WTC11 (cell line): ENCODE measurements at regions not wholly inside any gene's neighbourhood (a gene's known extent, or its start where the extent isn't known, plus 50 kb on each side); places are given as distances from the start of the nearest gene placed in this dataset.

Experiments used
- ATAC-seq: fragments of 200-7000 bp; cut with Tn5 transposase; 2 replicates; pipeline ENCODE4 v1.10.0; 2021; ENCODE audit warnings: mild to moderate bottlenecking, moderate library complexity
- CTCF ChIA-PET: fragments of 300-600 bp; sonication (Branson Sonifier 250); formaldehyde crosslinking; loops from one replicate; lab custom pipeline; 2021; ENCODE audit warnings: antibody characterized with exemption; lab: Charles Lee
- POLR2A ChIA-PET: fragments of 350-600 bp; sonication (Branson Sonifier 250); formaldehyde crosslinking; loops from one replicate; lab custom pipeline; 2021; ENCODE audit warnings: antibody characterized with exemption; lab: Charles Lee
- DNase-seq: peaks from one replicate; pipeline ENCODE4 v3.0.0; 2021; ENCODE audit warnings: low spot score
- H3K27ac Mint-ChIP-seq: 2 replicates; pipeline ENCODE4 v1.8.0; 2021; ENCODE audit warnings: mixed read lengths
- H3K27me3 Mint-ChIP-seq: 2 replicates; pipeline ENCODE4 v1.8.0; 2021; ENCODE audit warnings: low read depth, mild to moderate bottlenecking, moderate library complexity, mixed read lengths
- H3K36me3 Mint-ChIP-seq: 2 replicates; pipeline ENCODE4 v1.8.0; 2021; ENCODE audit warnings: mixed read lengths
- H3K4me1 Mint-ChIP-seq: 2 replicates; pipeline ENCODE4 v1.8.0; 2022; ENCODE audit warnings: mixed read lengths
- H3K4me3 Mint-ChIP-seq: 2 replicates; pipeline ENCODE4 v1.8.0; 2021; ENCODE audit warnings: mild to moderate bottlenecking, moderate library complexity, mixed read lengths
- H3K9me3 Mint-ChIP-seq: 2 replicates; pipeline ENCODE4 v1.8.0; 2021; ENCODE audit warnings: mixed read lengths
- CTCF ChIP-seq: fragments of 200-600 bp; IDR thresholded peaks from 2 replicates; pipeline ENCODE4 v1.8.0; 2022; ENCODE audit warnings: antibody characterized with exemption
- E2F4 ChIP-seq: sonication (generic); formaldehyde crosslinking; IDR thresholded peaks from 2 replicates; pipeline ENCODE4 v1.8.1; 2022; ENCODE audit warnings: low read depth, mild to moderate bottlenecking, moderate library complexity, missing genetic modification reagents, borderline replicate concordance
- ESRRA ChIP-seq: sonication (generic); formaldehyde crosslinking; IDR thresholded peaks from 2 replicates; pipeline ENCODE4 v1.8.1; 2022; ENCODE audit warnings: mild to moderate bottlenecking, missing genetic modification reagents, borderline replicate concordance
- GRHL2 ChIP-seq: fragments of 250-450 bp; sonication (Bioruptor Pico); IDR thresholded peaks from 2 replicates; pipeline ENCODE4 v1.8.0; 2022; ENCODE audit warnings: mild to moderate bottlenecking, moderate library complexity; ENCODE audit not compliant: insufficient replicate concordance, severe bottlenecking
- MYBL2 ChIP-seq: sonication (generic); formaldehyde crosslinking; IDR thresholded peaks from 2 replicates; pipeline ENCODE4 v1.8.1; 2023; ENCODE audit warnings: mild to moderate bottlenecking, moderate library complexity, missing genetic modification reagents
- NFATC4 ChIP-seq: fragments of 250-450 bp; sonication (Bioruptor Pico); IDR thresholded peaks from 2 replicates; pipeline ENCODE4 v1.9.0; 2021; ENCODE audit warnings: mild to moderate bottlenecking
- PRDM15 ChIP-seq: sonication (generic); formaldehyde crosslinking; IDR thresholded peaks from 2 replicates; pipeline ENCODE4 v1.8.0; 2022; ENCODE audit warnings: missing genetic modification reagents
- RORB ChIP-seq: fragments of 250-450 bp; sonication (Bioruptor Pico); IDR thresholded peaks from 2 replicates; pipeline ENCODE4 v1.9.0; 2021; ENCODE audit warnings: mild to moderate bottlenecking
- ZNF416 ChIP-seq: fragments of 250-450 bp; sonication (Bioruptor Pico); IDR thresholded peaks from 2 replicates; pipeline ENCODE4 v1.9.0; 2021; ENCODE audit warnings: mild to moderate bottlenecking, inconsistent platforms
- ZNF423 ChIP-seq: fragments of 250-450 bp; sonication (Bioruptor Pico); IDR thresholded peaks from 2 replicates; pipeline ENCODE4 v2.1.2; 2022; ENCODE audit warnings: mild to moderate bottlenecking, moderate library complexity
- TF ChIP-seq, protein P1 (sequence below): sonication (generic); formaldehyde crosslinking; IDR thresholded peaks from 2 replicates; pipeline ENCODE4 v1.8.0; 2022; ENCODE audit warnings: mild to moderate bottlenecking, missing genetic modification reagents
- TF ChIP-seq, protein P2 (sequence below): fragments of 250-450 bp; sonication (Bioruptor Pico); IDR thresholded peaks from 2 replicates; pipeline ENCODE4 v2.1.2; 2022; ENCODE audit warnings: mild to moderate bottlenecking, moderate library complexity
- TF ChIP-seq, protein P3 (sequence below): fragments of 250-450 bp; sonication (Bioruptor Pico); IDR thresholded peaks from 2 replicates; pipeline ENCODE4 v1.8.0; 2021; ENCODE audit warnings: mild to moderate bottlenecking
- TF ChIP-seq, protein P4 (sequence below): fragments of 250-450 bp; sonication (Bioruptor Pico); IDR thresholded peaks from 2 replicates; pipeline ENCODE4 v1.9.0; 2021; ENCODE audit warnings: mild to moderate bottlenecking
- TF ChIP-seq, protein P5 (sequence below): fragments of 250-450 bp; sonication (Bioruptor Pico); IDR thresholded peaks from 2 replicates; pipeline ENCODE4 v1.9.0; 2021; ENCODE audit warnings: mild to moderate bottlenecking, borderline replicate concordance

- TF ChIP-seq, protein P1, sequence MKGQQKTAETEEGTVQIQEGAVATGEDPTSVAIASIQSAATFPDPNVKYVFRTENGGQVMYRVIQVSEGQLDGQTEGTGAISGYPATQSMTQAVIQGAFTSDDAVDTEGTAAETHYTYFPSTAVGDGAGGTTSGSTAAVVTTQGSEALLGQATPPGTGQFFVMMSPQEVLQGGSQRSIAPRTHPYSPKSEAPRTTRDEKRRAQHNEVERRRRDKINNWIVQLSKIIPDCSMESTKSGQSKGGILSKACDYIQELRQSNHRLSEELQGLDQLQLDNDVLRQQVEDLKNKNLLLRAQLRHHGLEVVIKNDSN = no peak
- TF ChIP-seq PRDM15 (CRISPR knock-in tag) = no peak
- TF ChIP-seq, protein P2, sequence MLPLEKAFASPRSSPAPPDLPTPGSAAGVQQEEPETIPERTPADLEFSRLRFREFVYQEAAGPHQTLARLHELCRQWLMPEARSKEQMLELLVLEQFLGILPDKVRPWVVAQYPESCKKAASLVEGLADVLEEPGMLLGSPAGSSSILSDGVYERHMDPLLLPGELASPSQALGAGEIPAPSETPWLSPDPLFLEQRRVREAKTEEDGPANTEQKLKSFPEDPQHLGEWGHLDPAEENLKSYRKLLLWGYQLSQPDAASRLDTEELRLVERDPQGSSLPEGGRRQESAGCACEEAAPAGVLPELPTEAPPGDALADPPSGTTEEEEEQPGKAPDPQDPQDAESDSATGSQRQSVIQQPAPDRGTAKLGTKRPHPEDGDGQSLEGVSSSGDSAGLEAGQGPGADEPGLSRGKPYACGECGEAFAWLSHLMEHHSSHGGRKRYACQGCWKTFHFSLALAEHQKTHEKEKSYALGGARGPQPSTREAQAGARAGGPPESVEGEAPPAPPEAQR (CRISPR knock-in tag) = no peak
- TF ChIP-seq, protein P3, sequence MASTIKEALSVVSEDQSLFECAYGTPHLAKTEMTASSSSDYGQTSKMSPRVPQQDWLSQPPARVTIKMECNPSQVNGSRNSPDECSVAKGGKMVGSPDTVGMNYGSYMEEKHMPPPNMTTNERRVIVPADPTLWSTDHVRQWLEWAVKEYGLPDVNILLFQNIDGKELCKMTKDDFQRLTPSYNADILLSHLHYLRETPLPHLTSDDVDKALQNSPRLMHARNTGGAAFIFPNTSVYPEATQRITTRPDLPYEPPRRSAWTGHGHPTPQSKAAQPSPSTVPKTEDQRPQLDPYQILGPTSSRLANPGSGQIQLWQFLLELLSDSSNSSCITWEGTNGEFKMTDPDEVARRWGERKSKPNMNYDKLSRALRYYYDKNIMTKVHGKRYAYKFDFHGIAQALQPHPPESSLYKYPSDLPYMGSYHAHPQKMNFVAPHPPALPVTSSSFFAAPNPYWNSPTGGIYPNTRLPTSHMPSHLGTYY (CRISPR knock-in tag) = no peak
- no peak for TF ChIP-seq GRHL2 (CRISPR knock-in tag)
- TF ChIP-seq, protein P4, sequence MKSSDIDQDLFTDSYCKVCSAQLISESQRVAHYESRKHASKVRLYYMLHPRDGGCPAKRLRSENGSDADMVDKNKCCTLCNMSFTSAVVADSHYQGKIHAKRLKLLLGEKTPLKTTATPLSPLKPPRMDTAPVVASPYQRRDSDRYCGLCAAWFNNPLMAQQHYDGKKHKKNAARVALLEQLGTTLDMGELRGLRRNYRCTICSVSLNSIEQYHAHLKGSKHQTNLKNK (CRISPR knock-in tag) = no peak
- TF ChIP-seq E2F4 (CRISPR knock-in tag) = no peak
- TF ChIP-seq ZNF416 = no peak
Measured at GRCh38 chr2:47272905-47273758, 96.0 kb upstream of the EPCAM start (continued).

- H3K27ac Mint-ChIP-seq = no peak overlapping the region
- CTCF ChIA-PET = interaction anchor here (0.6 to 3.1 kb wide), 26 partner anchors 8 to 342 kb away, joined by 3 to 16 read pairs (median 4); no protein-coding TSS in a partner anchor
- POLR2A ChIA-PET = no interaction called here
- TF ChIP-seq MYBL2 (CRISPR knock-in tag) (no peak), RORB (no peak), CTCF (peak; percentile 99), ESRRA (CRISPR knock-in tag) (no peak), NFATC4 (CRISPR knock-in tag) (no peak), GRHL2 (CRISPR knock-in tag) (no peak), ZNF423 (peak; percentile 6; the same call in 1 of the 2 replicates)
- TF ChIP-seq, protein P5, sequence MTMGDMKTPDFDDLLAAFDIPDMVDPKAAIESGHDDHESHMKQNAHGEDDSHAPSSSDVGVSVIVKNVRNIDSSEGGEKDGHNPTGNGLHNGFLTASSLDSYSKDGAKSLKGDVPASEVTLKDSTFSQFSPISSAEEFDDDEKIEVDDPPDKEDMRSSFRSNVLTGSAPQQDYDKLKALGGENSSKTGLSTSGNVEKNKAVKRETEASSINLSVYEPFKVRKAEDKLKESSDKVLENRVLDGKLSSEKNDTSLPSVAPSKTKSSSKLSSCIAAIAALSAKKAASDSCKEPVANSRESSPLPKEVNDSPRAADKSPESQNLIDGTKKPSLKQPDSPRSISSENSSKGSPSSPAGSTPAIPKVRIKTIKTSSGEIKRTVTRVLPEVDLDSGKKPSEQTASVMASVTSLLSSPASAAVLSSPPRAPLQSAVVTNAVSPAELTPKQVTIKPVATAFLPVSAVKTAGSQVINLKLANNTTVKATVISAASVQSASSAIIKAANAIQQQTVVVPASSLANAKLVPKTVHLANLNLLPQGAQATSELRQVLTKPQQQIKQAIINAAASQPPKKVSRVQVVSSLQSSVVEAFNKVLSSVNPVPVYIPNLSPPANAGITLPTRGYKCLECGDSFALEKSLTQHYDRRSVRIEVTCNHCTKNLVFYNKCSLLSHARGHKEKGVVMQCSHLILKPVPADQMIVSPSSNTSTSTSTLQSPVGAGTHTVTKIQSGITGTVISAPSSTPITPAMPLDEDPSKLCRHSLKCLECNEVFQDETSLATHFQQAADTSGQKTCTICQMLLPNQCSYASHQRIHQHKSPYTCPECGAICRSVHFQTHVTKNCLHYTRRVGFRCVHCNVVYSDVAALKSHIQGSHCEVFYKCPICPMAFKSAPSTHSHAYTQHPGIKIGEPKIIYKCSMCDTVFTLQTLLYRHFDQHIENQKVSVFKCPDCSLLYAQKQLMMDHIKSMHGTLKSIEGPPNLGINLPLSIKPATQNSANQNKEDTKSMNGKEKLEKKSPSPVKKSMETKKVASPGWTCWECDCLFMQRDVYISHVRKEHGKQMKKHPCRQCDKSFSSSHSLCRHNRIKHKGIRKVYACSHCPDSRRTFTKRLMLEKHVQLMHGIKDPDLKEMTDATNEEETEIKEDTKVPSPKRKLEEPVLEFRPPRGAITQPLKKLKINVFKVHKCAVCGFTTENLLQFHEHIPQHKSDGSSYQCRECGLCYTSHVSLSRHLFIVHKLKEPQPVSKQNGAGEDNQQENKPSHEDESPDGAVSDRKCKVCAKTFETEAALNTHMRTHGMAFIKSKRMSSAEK (CRISPR knock-in tag) = 0 out of 2 replicates have a peak, but pooled peaks have one; percentile 24
Measured at GRCh38 chr2:47272031-47272864, 95.9 kb upstream of the CALM2 start.

More at GRCh38 chr2:47272031-47272864, 95.9 kb upstream of the CALM2 start:
- H3K4me3 Mint-ChIP-seq = peak overlapping the region; percentile 68
- peak; percentile 85 for DNase-seq
- no peaks in the 10 kb centered on the region for H3K9me3 Mint-ChIP-seq
- H3K27me3 Mint-ChIP-seq = no peaks in the 10 kb centered on the region
- peak; percentile 91 for ATAC-seq
- H3K4me1 Mint-ChIP-seq = peaks cover 51% of the 10 kb centered on the region
- H3K36me3 Mint-ChIP-seq = no peaks in the 10 kb centered on the region
